T-cell (primary cell): ENCODE measurements at regions not wholly inside any gene's neighbourhood (a gene's known extent, or its start where the extent isn't known, plus 50 kb on each side); places are given as distances from the start of the nearest gene placed in this dataset.

Experiments
- ATAC-seq, 4 experiments: fragments of 200-7000 bp in 3 of 4; fragments of 150-1000 bp in 1 of 4; cut with Tn5 transposase; replicated peaks in 1 of 4; 1 replicate in 3 of 4; 2 replicates in 1 of 4; pipeline ENCODE4 v1.10.0; 2021; ENCODE audit warnings: moderate library complexity in 3 of 4, mild to moderate bottlenecking in 2 of 4, moderate number of reproducible peaks in 1 of 4
- CTCF ChIA-PET, 2 donors: fragments of 300-600 bp; sonication (Branson Sonifier 250); formaldehyde crosslinking; loops; one replicate each; lab custom pipeline; 2022; ENCODE audit warnings: antibody characterized with exemption in 2 of 2; lab: Charles Lee
- POLR2A ChIA-PET, 2 donors: fragments of 300-600 bp; sonication (Branson Sonifier 250); formaldehyde crosslinking; loops; one replicate each; lab custom pipeline; 2022; ENCODE audit warnings: antibody characterized with exemption in 2 of 2; lab: Charles Lee
- DNase-seq, 35 experiments: peaks; one replicate each; pipeline versions ENCODE4 v3.0.0 to v3.0.0-alpha.2; 2013 to 2023
- H3K27ac ChIP-seq: one replicate; pipeline ENCODE4 v1.5.1; 2013; ENCODE audit warnings: low read length
- H3K27me3 ChIP-seq, 2 experiments: replicated peaks in 1 of 2; 1 replicate in 1 of 2; 2 replicates in 1 of 2; pipeline versions ENCODE4 v1.6.1 to v1.7.0; 2013; ENCODE audit warnings: low read length in 1 of 2, mixed read lengths in 1 of 2; ENCODE audit not compliant: control insufficient read depth in 2 of 2, insufficient read depth in 2 of 2; ENCODE audit errors: extremely low read depth in 1 of 2
- H3K36me3 ChIP-seq, 2 donors: 1 replicate in 1 of 2; 2 replicates in 1 of 2; pipeline versions ENCODE4 v1.6.1 to v1.7.0; 2013; ENCODE audit warnings: low read length in 1 of 2; ENCODE audit not compliant: control insufficient read depth in 2 of 2, insufficient read depth in 1 of 2; ENCODE audit errors: extremely low read depth in 1 of 2
- H3K4me1 ChIP-seq, 2 experiments: 1 replicate in 1 of 2; 2 replicates in 1 of 2; pipeline versions ENCODE4 v1.6.1 to v1.7.0; 2013; ENCODE audit warnings: low read length in 2 of 2, mixed read lengths in 1 of 2; ENCODE audit not compliant: insufficient read depth in 2 of 2, control insufficient read depth in 1 of 2; ENCODE audit errors: extremely low read depth in 1 of 2
- H3K4me3 ChIP-seq, 2 donors: 1 replicate in 1 of 2; 2 replicates in 1 of 2; pipeline versions ENCODE4 v1.5.1 to v1.7.0; 2013; ENCODE audit warnings: mild to moderate bottlenecking in 2 of 2, low read length in 1 of 2, moderate library complexity in 1 of 2; ENCODE audit not compliant: control insufficient read depth in 1 of 2; ENCODE audit errors: extremely low read depth in 1 of 2
- H3K9me3 ChIP-seq: 2 replicates; pipeline ENCODE4 v1.7.0; 2013
- H3K27ac Mint-ChIP-seq, 2 donors: one replicate each; pipeline ENCODE4 v1.8.0; 2020 to 2021; ENCODE audit warnings: mild to moderate bottlenecking in 2 of 2, mixed read lengths in 2 of 2
- H3K27me3 Mint-ChIP-seq, 2 donors: one replicate each; pipeline ENCODE4 v1.8.0; 2021 to 2022; ENCODE audit warnings: mixed read lengths in 2 of 2
- H3K36me3 Mint-ChIP-seq: one replicate; pipeline ENCODE4 v1.8.0; 2021; ENCODE audit warnings: mixed read lengths
- H3K4me1 Mint-ChIP-seq, 3 donors: one replicate each; pipeline ENCODE4 v1.8.0; 2020 to 2022; ENCODE audit warnings: mixed read lengths in 3 of 3, mild to moderate bottlenecking in 1 of 3
- H3K4me3 Mint-ChIP-seq, 3 donors: one replicate each; pipeline ENCODE4 v1.8.0; 2020 to 2022; ENCODE audit warnings: mild to moderate bottlenecking in 3 of 3, mixed read lengths in 3 of 3, moderate library complexity in 3 of 3
- H3K9me3 Mint-ChIP-seq, 3 donors: one replicate each; pipeline ENCODE4 v1.8.0; 2020 to 2022; ENCODE audit warnings: mixed read lengths in 3 of 3
- WGBS: methylation state at CpG from one replicate; pipeline ENCODE4 v1.1.5; 2013; ENCODE audit warnings: missing lambda C conversion rate; ENCODE audit not compliant: insufficient coverage; 5-methylcytosine and 5-hydroxymethylcytosine counted together

GRCh38 chr16:61371881-61372280 lies 664.4 kb downstream of the CDH8 start:
- POLR2A ChIA-PET = no interaction called here
- ATAC-seq = no peak
- no peak overlapping the region for H3K4me3 ChIP-seq

GRCh38 chr16:61371388-61371787 lies 664.9 kb downstream of the CDH8 start:
- no peaks in the 10 kb centered on the region for H3K36me3 ChIP-seq
- H3K36me3 Mint-ChIP-seq = no peaks in the 10 kb centered on the region
- no peaks in the 10 kb centered on the region for H3K9me3 ChIP-seq
- ChIA-PET POLR2A (no interaction called here), CTCF (no interaction called here)
- no peak overlapping the region for H3K4me3 ChIP-seq
- no peaks in the 10 kb centered on the region for H3K27me3 Mint-ChIP-seq
- no peaks in the 10 kb centered on the region for H3K27me3 ChIP-seq
- no peak overlapping the region for H3K27ac Mint-ChIP-seq
- ATAC-seq (no peak), DNase-seq (no peak)
- no peaks in the 10 kb centered on the region for H3K4me1 Mint-ChIP-seq
- no peaks in the 10 kb centered on the region for H3K4me1 ChIP-seq
- H3K9me3 Mint-ChIP-seq = peaks cover 11 to 32% (median 25%) of the 10 kb centered on the region in 3 donors
- H3K27ac ChIP-seq = no peak overlapping the region
- H3K4me3 Mint-ChIP-seq = no peak overlapping the region
- WGBS = no CpG with 5 or more reads among the region's 2 CpGs

More at GRCh38 chr16:61371881-61372280, 664.4 kb downstream of the CDH8 start:
- Histone ChIP-seq H3K4me1 (no peaks in the 10 kb centered on the region), H3K36me3 (no peaks in the 10 kb centered on the region), H3K9me3 (no peaks in the 10 kb centered on the region), H3K27me3 (no peaks in the 10 kb centered on the region), H3K27ac (no peak overlapping the region)
- Mint-ChIP-seq H3K27ac (no peak overlapping the region), H3K4me1 (no peaks in the 10 kb centered on the region), H3K27me3 (no peaks in the 10 kb centered on the region), H3K36me3 (no peaks in the 10 kb centered on the region), H3K9me3 (peaks cover 13 to 32% (median 29%) of the 10 kb centered on the region in 3 donors), H3K4me3 (no peak overlapping the region)
- no peak for DNase-seq
- CTCF ChIA-PET = no interaction called here

GRCh38 chr16:61370564-61370963 lies 665.7 kb downstream of the CDH8 start:
- ChIA-PET CTCF (no interaction called here), POLR2A (no interaction called here)
- H3K4me1 ChIP-seq = no peaks in the 10 kb centered on the region
- ATAC-seq (no peak), DNase-seq (no peak)
- Mint-ChIP-seq H3K27me3 (no peaks in the 10 kb centered on the region), H3K27ac (no peak overlapping the region), H3K4me1 (no peaks in the 10 kb centered on the region), H3K9me3 (peaks cover 15 to 33% (median 29%) of the 10 kb centered on the region in 3 donors), H3K4me3 (no peak overlapping the region), H3K36me3 (no peaks in the 10 kb centered on the region)
- H3K36me3 ChIP-seq = no peaks in the 10 kb centered on the region
- H3K9me3 ChIP-seq = no peaks in the 10 kb centered on the region
- no peak overlapping the region for H3K4me3 ChIP-seq
- WGBS = no CpG with 5 or more reads among the region's 2 CpGs
- no peak overlapping the region for H3K27ac ChIP-seq
- H3K27me3 ChIP-seq = no peaks in the 10 kb centered on the region

- H3K27ac ChIP-seq = no peak overlapping the region
- POLR2A ChIA-PET = no interaction called here
- no peaks in the 10 kb centered on the region for H3K27me3 ChIP-seq
- ATAC-seq (no peak), DNase-seq (no peak)
- CTCF ChIA-PET = no interaction called here
- Mint-ChIP-seq H3K4me3 (no peak overlapping the region), H3K27ac (no peak overlapping the region), H3K36me3 (no peaks in the 10 kb centered on the region), H3K4me1 (no peaks in the 10 kb centered on the region), H3K27me3 (no peaks in the 10 kb centered on the region), H3K9me3 (peaks cover 22 to 33% (median 28%) of the 10 kb centered on the region in 3 donors)
- no peaks in the 10 kb centered on the region for H3K9me3 ChIP-seq
- H3K4me1 ChIP-seq = no peaks in the 10 kb centered on the region
- no peaks in the 10 kb centered on the region for H3K36me3 ChIP-seq
- no peak overlapping the region for H3K4me3 ChIP-seq
- 40% methylated on average over 1 of the region's 2 CpGs for WGBS
These were observed 670.2 kb downstream of the CDH8 start for GRCh38 chr16:61366006-61366405.

GRCh38 chr16:61364990-61365389 lies 671.2 kb downstream of the CDH8 start:
- no peaks in the 10 kb centered on the region for H3K27me3 ChIP-seq
- CTCF ChIA-PET = no interaction called here
- H3K4me3 ChIP-seq = no peak overlapping the region
- Mint-ChIP-seq H3K4me3 (no peak overlapping the region), H3K27me3 (no peaks in the 10 kb centered on the region), H3K4me1 (no peaks in the 10 kb centered on the region), H3K36me3 (no peaks in the 10 kb centered on the region), H3K27ac (no peak overlapping the region), H3K9me3 (peaks cover 18 to 30% (median 22%) of the 10 kb centered on the region in 3 donors)
- no peaks in the 10 kb centered on the region for H3K36me3 ChIP-seq
- H3K27ac ChIP-seq = no peak overlapping the region
- H3K9me3 ChIP-seq = no peaks in the 10 kb centered on the region
- POLR2A ChIA-PET = no interaction called here
- WGBS = 50% methylated on average over 1 of the region's 3 CpGs
- no peak for DNase-seq
- no peak for ATAC-seq
- H3K4me1 ChIP-seq = no peaks in the 10 kb centered on the region

GRCh38 chr16:61362585-61362984 lies 673.7 kb downstream of the CDH8 start:
- Mint-ChIP-seq H3K9me3 (peaks cover 18 to 34% (median 30%) of the 10 kb centered on the region in 3 donors), H3K27ac (no peak overlapping the region), H3K4me3 (no peak overlapping the region), H3K36me3 (no peaks in the 10 kb centered on the region), H3K4me1 (no peaks in the 10 kb centered on the region), H3K27me3 (no peaks in the 10 kb centered on the region)
- ATAC-seq (no peak), DNase-seq (no peak)
- Histone ChIP-seq H3K9me3 (no peaks in the 10 kb centered on the region), H3K36me3 (no peaks in the 10 kb centered on the region), H3K4me3 (no peak overlapping the region), H3K4me1 (no peaks in the 10 kb centered on the region), H3K27ac (no peak overlapping the region), H3K27me3 (no peaks in the 10 kb centered on the region)
- ChIA-PET POLR2A (no interaction called here), CTCF (no interaction called here)
- WGBS = no CpG with 5 or more reads among the region's 4 CpGs

- Histone ChIP-seq H3K27me3 (no peaks in the 10 kb centered on the region), H3K36me3 (no peaks in the 10 kb centered on the region), H3K9me3 (peaks cover 5% of the 10 kb centered on the region), H3K27ac (no peak overlapping the region), H3K4me3 (no peak overlapping the region), H3K4me1 (no peaks in the 10 kb centered on the region)
- ChIA-PET CTCF (no interaction called here), POLR2A (no interaction called here)
- no peaks in the 10 kb centered on the region for H3K27me3 Mint-ChIP-seq
- H3K4me3 Mint-ChIP-seq = no peak overlapping the region
- ATAC-seq (no peak), DNase-seq (no peak)
- no peaks in the 10 kb centered on the region for H3K4me1 Mint-ChIP-seq
- H3K36me3 Mint-ChIP-seq = no peaks in the 10 kb centered on the region
- no peak overlapping the region for H3K27ac Mint-ChIP-seq
- WGBS = 100% methylated on average over 2 of the region's 3 CpGs
- H3K9me3 Mint-ChIP-seq = peaks cover 8 to 44% (median 25%) of the 10 kb centered on the region in 3 donors
These were observed 691.4 kb downstream of the CDH8 start for GRCh38 chr16:61344791-61345190.
